GM18951 (cell line): ENCODE measurements at regions not wholly inside any gene's neighbourhood (a gene's known extent, or its start where the extent isn't known, plus 50 kb on each side); places are given as distances from the start of the nearest gene placed in this dataset.

Experiments used
- POLR2A ChIP-seq: IDR thresholded peaks from 4 replicates; pipeline ENCODE4 v1.6.1; 2011; ENCODE audit warnings: mild to moderate bottlenecking; ENCODE audit not compliant: insufficient read length, insufficient read depth; ENCODE audit errors: extremely low read depth
- in situ Hi-C: fragments of 300-500 bp; cut with MboI; formaldehyde crosslinking; loops from one replicate; pipeline ENCODE4 v1.12.0; 2022; ENCODE audit warnings: low sequenced_read_pairs, mixed read lengths, inconsistent platforms; ENCODE audit not compliant: unreplicated experiment

- in situ Hi-C loops: no loop called here
- no peak for TF ChIP-seq POLR2A
Observed at GRCh38 chr1:37135032-37135431, 100.7 kb upstream of the GRIK3 start.

DNA sequence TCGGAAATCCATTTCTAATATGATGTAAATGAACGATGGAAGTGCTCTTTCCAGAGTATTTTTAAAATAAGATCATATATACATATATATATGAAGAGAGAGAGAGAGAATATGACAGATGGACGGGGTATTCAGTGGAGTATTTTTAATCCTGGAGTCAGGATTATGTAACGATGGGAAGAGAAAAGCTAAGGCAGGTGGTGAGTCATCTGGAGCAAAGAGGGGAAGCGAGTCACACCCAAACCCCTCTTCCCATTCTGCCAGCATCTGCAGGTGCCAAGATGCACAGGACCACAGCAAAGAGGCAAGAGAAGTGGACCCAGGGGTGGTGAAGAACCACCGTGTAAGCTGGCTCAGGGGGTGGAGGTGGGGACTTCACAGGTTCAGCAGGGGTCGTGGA is 102.7 kb upstream of the GRIK3 start:
- in situ Hi-C loops: no loop called here
- TF ChIP-seq POLR2A: no peak

GRCh38 chr1:37137601-37138000 is 103.3 kb upstream of the GRIK3 start:
- no peak for TF ChIP-seq POLR2A
- in situ Hi-C loops: no loop called here

DNA sequence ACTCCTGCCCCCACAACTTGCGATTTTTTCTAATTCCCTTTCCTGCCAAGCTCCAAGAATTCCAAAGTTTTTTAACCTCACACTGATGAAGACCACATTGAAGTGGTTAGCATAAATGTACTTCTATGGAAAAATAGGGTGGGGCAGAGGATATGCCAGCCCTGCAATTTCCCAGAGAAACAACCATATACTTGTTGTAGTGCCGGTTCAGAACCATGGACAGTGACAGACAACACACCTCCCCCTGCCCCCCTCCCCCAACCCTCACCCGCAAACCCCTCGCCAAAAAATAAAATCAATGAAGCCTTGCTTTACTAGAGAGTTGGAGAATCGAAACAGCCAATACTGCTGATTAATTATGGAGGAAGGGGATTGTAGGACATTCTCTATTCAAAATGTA is 109.5 kb upstream of the GRIK3 start:
- in situ Hi-C loops: no loop called here

DNA sequence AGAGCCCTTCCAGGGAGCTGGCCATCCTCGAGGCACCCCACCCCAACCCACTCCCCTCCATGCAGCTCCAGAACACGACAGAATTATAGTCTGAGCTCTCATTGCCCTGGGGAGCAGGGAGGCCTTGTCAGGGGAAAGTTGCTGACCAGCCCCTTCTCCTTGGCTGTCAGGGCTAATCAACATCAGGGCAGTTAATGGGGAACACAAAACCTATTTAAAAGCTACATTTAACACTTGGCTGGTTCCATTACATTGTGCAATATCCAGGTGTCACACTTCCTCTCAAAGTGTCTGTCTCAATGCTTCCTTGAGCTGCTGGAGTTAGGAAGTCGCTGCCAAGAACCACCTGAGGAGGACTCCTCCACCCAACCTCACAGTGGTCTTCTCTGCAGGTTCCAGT is 111.8 kb upstream of the GRIK3 start:
- TF ChIP-seq POLR2A: no peak

More for the DNA sequence above, 109.5 kb upstream of the GRIK3 start:
- no peak for TF ChIP-seq POLR2A

DNA sequence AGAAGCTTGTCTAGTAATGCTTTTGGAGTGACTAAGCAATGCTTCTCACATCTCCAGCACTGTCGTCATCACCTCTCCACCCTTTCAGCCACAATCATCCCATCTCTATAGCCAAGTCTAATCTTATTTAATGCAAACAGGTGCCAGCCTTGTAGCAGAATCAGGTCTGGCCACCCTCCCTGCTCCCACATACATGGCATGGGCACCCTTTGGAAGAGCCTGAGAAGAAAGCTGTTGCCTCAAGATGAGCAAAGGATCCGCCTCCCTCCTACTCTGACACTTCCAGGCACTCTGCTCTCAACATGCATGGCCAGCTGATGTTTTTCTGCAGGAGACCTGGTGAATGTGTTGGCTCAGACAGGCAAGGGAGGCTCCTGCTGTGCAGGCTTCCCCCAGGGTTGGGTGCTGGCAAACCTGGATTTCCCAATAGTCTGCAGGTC is 113.1 kb upstream of the GRIK3 start:
- in situ Hi-C loops: no loop called here
- no peak for TF ChIP-seq POLR2A

More for the DNA sequence above, 111.8 kb upstream of the GRIK3 start:
- in situ Hi-C loops: no loop called here

- TF ChIP-seq POLR2A: no peak
- in situ Hi-C loops: no loop called here
Observed at GRCh38 chr1:37147906-37148305, 113.6 kb upstream of the GRIK3 start.

DNA sequence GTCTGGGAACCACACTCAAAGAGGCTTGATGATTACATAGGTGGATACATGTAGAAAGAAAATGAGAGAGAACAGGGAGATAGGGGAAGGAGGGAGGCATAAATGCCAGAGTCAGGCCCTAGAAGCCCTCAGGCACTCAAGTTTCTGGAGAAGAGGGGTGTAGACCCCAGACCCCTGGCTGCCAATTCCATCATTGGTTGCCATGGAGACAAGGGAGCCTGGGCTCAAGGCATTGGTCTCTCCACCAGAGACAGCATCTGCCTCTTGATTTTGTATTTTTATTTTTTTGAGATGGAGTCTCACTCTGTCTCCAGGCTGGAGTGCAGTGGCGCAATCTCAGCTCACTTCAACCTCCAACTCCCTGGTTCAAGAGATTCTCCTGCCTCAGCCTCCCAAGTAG is 114.3 kb upstream of the GRIK3 start:
- no peak for TF ChIP-seq POLR2A
- in situ Hi-C loops: no loop called here

DNA sequence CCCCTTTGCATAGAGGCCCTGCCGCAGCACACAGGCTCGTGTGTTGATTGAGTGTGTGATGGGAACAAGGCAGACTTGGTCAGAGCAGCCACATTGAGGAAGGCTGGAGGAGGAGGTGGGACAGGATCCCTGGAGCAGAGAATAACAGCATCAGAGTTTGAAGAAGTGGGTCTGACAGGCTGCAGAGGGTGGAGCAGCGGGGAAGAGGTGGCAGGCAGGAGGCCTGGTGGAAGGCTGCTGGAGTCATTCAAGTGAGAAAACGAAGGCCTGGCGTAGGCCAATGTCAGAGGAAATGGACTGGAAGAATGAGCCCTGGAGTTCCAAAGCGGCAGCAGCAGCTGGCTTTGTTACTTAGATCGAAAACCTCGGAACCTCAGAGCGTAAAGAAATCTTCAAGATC is 115.0 kb upstream of the GRIK3 start:
- in situ Hi-C loops: no loop called here
- no peak for TF ChIP-seq POLR2A

DNA sequence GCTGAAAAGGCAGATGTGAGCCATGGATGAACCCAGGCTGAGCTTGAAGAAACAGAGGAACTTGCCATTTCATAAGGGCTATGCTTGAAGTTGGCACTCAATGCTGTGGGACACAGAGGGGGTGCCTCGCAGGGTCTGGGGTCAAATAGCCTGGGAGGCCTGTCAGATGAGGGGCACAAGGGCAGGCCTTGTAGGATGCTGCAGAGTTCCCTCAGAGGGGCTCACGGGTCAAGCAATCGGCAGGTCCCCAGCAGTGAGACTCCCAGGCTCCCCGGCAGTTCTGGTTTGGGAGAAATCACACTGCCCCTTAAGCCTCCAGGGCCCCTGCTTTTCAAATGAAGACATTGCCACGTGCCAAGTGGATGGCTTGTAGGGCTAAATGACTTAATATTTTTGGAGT is 116.7 kb upstream of the GRIK3 start:
- in situ Hi-C loops: no loop called here
- no peak for TF ChIP-seq POLR2A

DNA sequence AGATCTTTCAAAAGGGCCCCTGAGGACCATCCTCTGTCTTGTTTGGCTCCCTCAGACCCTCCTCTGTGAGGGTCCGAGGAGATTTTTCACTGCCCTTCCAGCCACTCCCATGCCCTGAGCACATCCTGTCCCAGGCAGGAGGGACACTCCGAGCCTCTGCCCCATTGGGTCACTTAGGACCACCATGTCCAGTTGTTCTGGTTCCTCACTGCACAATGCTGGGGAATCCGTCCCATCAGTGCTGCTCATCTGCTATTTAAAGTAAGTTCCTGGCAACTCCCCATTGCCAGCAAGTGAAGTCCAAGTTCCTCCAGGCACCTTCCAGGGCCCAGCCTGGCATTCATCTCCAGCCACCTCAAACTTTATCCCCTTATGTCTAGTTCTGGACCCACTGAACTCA is 117.5 kb upstream of the GRIK3 start:
- in situ Hi-C loops: no loop called here
- TF ChIP-seq POLR2A: no peak

- no peak for TF ChIP-seq POLR2A
- in situ Hi-C loops: no loop called here
Observed at GRCh38 chr1:37152491-37152890, 118.2 kb upstream of the GRIK3 start.

GRCh38 chr1:37153116-37154100 is 119.1 kb upstream of the GRIK3 start:
- in situ Hi-C loops: no loop called here
- no peak for TF ChIP-seq POLR2A

- TF ChIP-seq POLR2A: no peak
- in situ Hi-C loops: no loop called here
Observed at GRCh38 chr1:37156646-37157045, 122.3 kb upstream of the GRIK3 start.
